ENCODE measurements at regions not wholly inside any gene's neighbourhood (a gene's known extent, or its start where the extent isn't known, plus 50 kb on each side); places are given as distances from the start of the nearest gene placed in this dataset.

- TF ChIP-seq CTCF (IDR thresholded peaks at IDR 0.05), result no peak
- no peak for TF ChIP-seq POLR2A (IDR thresholded peaks at IDR 0.05)
Observed at GRCh38 chr20:54929191-54929590, 453.8 kb downstream of the DOK5 start.
